ENCODE measurements at regions not wholly inside any gene's neighbourhood (a gene's known extent, or its start where the extent isn't known, plus 50 kb on each side); places are given as distances from the start of the nearest gene placed in this dataset.

- intact Hi-C loops (cut with DNase I): no loop called here
- no peaks in the 10 kb centered on the region for H3K4me1 ChIP-seq
- TF ChIP-seq, protein P1, sequence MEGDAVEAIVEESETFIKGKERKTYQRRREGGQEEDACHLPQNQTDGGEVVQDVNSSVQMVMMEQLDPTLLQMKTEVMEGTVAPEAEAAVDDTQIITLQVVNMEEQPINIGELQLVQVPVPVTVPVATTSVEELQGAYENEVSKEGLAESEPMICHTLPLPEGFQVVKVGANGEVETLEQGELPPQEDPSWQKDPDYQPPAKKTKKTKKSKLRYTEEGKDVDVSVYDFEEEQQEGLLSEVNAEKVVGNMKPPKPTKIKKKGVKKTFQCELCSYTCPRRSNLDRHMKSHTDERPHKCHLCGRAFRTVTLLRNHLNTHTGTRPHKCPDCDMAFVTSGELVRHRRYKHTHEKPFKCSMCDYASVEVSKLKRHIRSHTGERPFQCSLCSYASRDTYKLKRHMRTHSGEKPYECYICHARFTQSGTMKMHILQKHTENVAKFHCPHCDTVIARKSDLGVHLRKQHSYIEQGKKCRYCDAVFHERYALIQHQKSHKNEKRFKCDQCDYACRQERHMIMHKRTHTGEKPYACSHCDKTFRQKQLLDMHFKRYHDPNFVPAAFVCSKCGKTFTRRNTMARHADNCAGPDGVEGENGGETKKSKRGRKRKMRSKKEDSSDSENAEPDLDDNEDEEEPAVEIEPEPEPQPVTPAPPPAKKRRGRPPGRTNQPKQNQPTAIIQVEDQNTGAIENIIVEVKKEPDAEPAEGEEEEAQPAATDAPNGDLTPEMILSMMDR (IDR thresholded peaks at IDR 0.05): no peak
- no peak overlapping the region for H3K4me3 ChIP-seq
- no peak for DNase-seq
- no peaks in the 10 kb centered on the region for H3K36me3 ChIP-seq
- no peaks in the 10 kb centered on the region for H3K27me3 ChIP-seq (ENCODE audit: low read depth)
- H3K9me3 ChIP-seq: peaks cover 4% of the 10 kb centered on the region
- no peak overlapping the region for H3K27ac ChIP-seq
- no peak for ATAC-seq
These were observed 212.6 kb upstream of the LCORL start for GRCh38 chr4:18234108-18234507.

- intact Hi-C loops (cut with DNase I): no loop called here
- Histone ChIP-seq H3K4me1 (no peaks in the 10 kb centered on the region), H3K4me3 (no peak overlapping the region), H3K36me3 (no peaks in the 10 kb centered on the region), H3K9me3 (peaks cover 4% of the 10 kb centered on the region), H3K27me3 (ENCODE audit: low read depth) (no peaks in the 10 kb centered on the region), H3K27ac (no peak overlapping the region)
- ATAC-seq: no peak
- TF ChIP-seq, protein P1 (IDR thresholded peaks at IDR 0.05): no peak
- DNase-seq: no peak
These were observed 210.2 kb upstream of the LCORL start for GRCh38 chr4:18231726-18232125.

DNA sequence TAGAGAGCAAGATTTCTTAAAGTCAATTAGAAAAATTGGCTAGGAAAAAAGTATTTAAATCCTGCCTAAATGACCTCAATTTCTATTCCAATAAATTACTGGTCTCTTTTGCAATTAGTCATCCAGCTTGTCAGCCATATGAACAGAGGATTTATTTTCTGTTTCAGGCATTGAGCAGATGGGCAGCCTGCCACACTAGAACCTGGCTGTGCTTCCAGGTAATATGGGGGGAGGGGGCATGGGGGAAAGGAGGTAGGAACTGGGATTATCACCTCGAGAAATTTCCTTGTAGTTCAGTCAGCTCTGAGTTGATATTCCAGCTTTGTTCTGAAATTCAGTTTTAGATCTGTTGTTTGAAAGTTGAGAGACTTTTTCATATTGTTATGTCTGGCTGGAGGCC lies 206.3 kb upstream of the LCORL start:
- intact Hi-C loops (cut with DNase I): no loop called here
- TF ChIP-seq, protein P1 (IDR thresholded peaks at IDR 0.05): no peak

GRCh38 chr4:18214411-18215055 lies 193.0 kb upstream of the LCORL start:
- H3K4me1 ChIP-seq: no peaks in the 10 kb centered on the region
- no peak overlapping the region for H3K4me3 ChIP-seq
- TF ChIP-seq, protein P1 (IDR thresholded peaks at IDR 0.05): no peak
- H3K27me3 ChIP-seq (ENCODE audit: low read depth): no peaks in the 10 kb centered on the region
- H3K27ac ChIP-seq: no peak overlapping the region
- no peaks in the 10 kb centered on the region for H3K9me3 ChIP-seq
- ATAC-seq (no peak), DNase-seq (no peak)
- H3K36me3 ChIP-seq: no peaks in the 10 kb centered on the region
- intact Hi-C loops (cut with DNase I): no loop called here

More for the DNA sequence above, 206.3 kb upstream of the LCORL start:
- ATAC-seq (no peak), DNase-seq (no peak)
- Histone ChIP-seq H3K9me3 (peaks cover 4% of the 10 kb centered on the region), H3K4me1 (no peaks in the 10 kb centered on the region), H3K4me3 (no peak overlapping the region), H3K27ac (no peak overlapping the region), H3K27me3 (ENCODE audit: low read depth) (no peaks in the 10 kb centered on the region), H3K36me3 (no peaks in the 10 kb centered on the region)

GRCh38 chr4:18213576-18214198 lies 192.1 kb upstream of the LCORL start:
- Histone ChIP-seq H3K27ac (no peak overlapping the region), H3K4me1 (no peaks in the 10 kb centered on the region), H3K27me3 (ENCODE audit: low read depth) (no peaks in the 10 kb centered on the region), H3K9me3 (no peaks in the 10 kb centered on the region), H3K36me3 (no peaks in the 10 kb centered on the region), H3K4me3 (no peak overlapping the region)
- DNase-seq: no peak
- intact Hi-C loops (cut with DNase I): no loop called here
- no peak for ATAC-seq
- TF ChIP-seq, protein P1 (IDR thresholded peaks at IDR 0.05): no peak

Data from lower lobe of right lung (tissue), 2 donors.